Midbrain (tissue), 1 donor: ENCODE measurements at regions not wholly inside any gene's neighbourhood (a gene's known extent, or its start where the extent isn't known, plus 50 kb on each side); places are given as distances from the start of the nearest gene placed in this dataset.

Source experiments
- DNase-seq: peaks from one replicate; lab custom pipeline; 2025; lab: John Stamatoyannopoulos, UW

- no peak for DNase-seq
Measured at GRCh38 chr1:36608272-36608671, 125.6 kb upstream of the CSF3R start.

DNA sequence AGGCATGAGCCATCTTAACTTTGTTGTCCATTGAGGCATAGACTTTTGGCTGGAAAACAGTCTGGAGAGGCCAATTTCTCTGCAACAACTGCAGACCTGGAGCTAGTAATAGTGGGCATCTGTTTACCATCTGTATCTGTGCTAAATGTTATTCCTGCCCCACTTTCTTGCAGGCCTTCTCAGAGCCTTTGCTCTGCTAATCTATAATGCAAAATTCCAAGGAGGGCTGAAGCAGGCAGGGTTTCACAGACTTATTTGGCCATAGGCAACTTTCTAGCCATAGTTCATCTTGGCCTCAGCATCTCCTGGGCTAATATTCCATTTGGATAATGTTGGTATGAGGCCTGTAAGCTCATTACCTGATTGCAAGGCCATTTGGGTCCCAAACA lies 124.5 kb upstream of the CSF3R start:
- DNase-seq: no peak

DNA sequence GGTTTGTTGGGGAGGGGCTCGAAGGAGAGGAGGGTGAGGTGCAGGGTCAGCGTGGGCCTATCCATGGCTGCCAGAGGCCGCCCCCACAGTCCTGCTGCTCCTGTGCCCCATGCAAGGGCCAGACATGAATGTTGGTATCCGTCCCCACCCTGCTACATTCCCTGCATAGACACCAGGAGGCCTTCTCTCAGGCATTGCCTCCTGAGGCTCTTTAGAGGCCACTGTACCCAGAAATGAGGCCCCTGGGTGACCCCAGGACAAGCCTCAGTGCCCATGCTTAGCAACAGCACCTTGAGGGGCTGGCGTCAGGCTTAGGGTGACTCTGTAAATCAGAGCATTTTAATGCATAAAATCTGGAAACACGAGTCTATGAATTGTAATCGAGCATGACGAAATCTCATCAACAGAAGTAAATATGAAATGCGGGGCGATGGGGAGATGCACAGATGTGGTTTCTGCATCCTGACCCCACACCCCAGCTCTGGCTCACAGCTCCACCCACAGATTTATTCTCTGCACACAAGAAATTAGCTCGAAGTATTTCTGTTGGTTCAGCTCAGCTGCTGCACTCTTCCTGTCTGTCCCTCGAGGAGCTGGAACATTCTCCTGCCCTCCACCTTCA lies 124.0 kb upstream of the CSF3R start:
- no peak for DNase-seq

GRCh38 chr1:36605942-36606640 lies 123.4 kb upstream of the CSF3R start:
- no peak for DNase-seq

GRCh38 chr1:36603461-36603860 lies 120.7 kb upstream of the CSF3R start:
- no peak for DNase-seq

DNA sequence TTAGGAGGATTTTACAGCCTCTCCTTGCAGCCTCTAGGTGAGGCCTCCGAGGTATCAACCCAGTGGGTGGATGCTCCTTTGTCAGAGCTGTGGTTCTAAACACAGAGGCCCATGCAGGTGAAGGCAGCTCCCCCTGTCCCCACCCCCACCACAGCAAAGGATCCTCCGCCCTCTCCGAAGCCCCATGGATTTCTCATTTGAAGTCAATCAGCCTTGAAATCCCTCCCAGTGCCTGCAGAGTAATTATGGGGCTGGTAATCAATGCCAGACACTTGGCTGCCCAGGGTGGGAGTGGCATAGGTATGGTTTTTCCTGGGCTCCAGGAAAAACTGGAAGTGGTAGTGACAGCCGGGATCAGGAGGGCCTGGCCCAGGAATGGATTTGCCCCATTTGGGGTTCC lies 119.5 kb upstream of the CSF3R start:
- DNase-seq: no peak

DNA sequence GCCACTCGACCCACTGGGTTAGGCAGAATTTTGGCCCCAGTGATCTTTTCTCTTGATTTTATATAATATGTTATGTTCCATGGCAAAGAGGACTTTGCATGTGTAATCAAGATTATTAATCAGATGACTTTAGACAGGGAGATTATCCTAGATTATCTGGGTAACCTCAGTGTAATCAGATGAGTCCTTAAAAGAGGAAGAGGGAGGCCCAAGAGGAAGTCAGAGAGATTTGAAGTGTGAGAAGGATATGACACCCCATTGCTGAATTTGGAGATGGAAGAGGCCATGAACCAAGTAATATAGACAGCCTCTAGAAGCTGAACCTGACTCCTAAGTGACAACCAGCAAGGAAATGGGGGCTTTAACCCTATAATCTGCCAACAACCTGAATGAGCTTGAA lies 117.1 kb upstream of the CSF3R start:
- DNase-seq: no peak

GRCh38 chr1:36597514-36597913 lies 114.8 kb upstream of the CSF3R start:
- DNase-seq: no peak

GRCh38 chr1:36595921-36596320 lies 113.2 kb upstream of the CSF3R start:
- DNase-seq: no peak

DNA sequence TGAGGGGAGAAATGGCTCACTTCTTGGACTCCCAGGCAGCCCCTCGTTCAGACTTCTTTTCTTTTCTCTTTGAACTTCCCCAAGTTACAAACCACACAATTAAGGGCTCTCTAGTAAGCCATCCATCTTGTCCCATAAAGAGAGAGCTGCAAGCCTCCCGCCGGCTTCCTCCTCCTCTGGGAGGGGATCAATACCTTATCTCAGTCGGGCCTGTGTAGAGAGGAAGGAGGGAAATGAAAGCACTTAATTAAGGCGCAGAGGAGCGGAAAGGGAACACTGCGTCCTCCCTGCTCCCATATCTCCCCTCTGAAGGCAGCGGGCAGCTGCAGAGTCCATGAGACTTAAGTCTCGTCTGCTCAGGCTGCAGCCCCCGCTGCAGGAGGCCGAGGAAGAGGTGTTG lies 112.6 kb upstream of the CSF3R start:
- DNase-seq: no peak

GRCh38 chr1:36594023-36594422 lies 111.3 kb upstream of the CSF3R start:
- no peak for DNase-seq

DNA sequence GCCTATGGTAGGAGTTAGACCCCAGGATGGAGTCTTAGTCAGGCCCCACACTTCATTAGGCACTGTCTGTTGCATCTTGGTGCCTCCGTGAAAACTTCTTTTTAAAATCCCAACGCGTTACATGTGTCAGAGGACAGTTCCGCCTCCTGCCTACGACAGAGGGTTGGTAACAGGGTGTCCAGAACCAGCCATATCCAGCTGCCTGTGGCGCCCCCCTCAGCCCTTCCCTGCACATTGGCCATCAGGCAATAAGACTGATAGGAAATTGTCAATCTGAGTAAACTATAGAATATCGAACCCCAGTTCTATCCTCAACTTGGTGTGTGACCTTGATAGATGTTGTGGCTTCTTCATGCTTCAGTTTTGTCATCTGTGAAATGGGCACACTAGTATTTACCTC lies 108.6 kb upstream of the CSF3R start:
- DNase-seq: no peak

DNA sequence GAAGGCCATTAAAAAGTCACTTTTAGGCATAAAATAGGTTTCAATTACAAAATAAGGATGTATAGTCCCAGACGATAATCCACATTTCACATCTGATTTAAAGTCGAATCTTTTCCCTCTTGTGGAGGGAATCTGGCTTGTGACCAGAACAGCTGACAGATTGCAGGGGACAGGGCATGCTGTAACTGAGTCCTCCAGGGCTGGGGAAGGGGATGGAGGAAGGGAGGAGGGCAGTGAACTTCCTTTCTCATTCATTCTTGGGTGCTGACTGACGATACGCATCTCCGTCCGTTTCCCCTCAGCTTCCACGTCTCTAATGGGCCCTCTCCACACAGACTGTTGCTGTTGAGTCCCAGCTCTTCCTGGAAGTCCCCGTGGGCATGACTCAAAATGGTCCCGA lies 108.1 kb upstream of the CSF3R start:
- DNase-seq: no peak

GRCh38 chr1:36590264-36590663 lies 107.6 kb upstream of the CSF3R start:
- DNase-seq: no peak

GRCh38 chr1:36588972-36589371 lies 106.3 kb upstream of the CSF3R start:
- DNase-seq: no peak

DNA sequence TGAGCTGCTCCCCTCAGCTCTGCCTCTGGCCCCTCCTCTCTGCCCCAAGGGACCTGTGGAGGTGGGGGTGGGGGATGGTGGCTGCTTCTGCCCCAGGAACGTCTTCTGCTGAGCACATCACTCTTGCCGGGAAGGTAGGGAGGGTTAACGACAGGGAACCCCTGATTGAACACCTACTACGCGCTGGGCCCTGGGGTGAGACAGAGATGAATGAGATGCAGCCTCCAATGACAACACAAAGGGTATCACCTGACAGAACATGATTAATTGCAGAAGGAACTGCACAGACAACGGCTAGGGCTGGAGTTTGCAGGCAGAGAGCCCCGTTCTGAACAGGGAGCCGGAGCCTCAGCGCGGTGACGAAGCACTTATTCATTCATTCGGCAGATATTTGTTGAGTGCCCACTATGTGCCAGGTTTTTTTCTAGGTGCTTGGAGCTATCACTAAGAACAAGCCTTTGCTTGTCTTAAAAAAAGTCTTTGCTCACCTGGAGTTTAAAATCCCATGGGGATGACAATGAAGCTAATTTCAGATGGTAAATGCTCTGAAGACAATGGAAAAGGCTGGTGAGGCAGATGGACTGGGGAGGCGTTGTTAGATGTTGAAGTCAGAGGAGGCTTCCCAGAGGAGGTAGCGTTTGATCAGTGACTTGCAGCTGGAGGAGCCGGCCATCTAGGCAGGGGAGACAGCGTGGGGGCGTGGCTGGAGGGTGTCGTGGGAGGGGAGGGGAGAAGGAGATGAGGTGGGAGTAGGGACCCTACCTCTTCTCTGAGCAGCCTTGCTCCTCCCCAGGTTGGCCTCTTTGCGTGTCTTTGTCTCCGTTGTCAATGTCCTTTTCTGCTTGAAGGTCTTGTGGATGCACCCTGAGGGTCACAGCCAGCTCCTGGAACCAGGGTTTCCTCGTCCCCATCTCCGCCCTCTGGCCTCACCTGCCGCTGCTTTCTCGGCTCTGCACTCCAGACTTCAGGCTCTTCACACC lies 103.1 kb upstream of the CSF3R start:
- DNase-seq: no peak

DNA sequence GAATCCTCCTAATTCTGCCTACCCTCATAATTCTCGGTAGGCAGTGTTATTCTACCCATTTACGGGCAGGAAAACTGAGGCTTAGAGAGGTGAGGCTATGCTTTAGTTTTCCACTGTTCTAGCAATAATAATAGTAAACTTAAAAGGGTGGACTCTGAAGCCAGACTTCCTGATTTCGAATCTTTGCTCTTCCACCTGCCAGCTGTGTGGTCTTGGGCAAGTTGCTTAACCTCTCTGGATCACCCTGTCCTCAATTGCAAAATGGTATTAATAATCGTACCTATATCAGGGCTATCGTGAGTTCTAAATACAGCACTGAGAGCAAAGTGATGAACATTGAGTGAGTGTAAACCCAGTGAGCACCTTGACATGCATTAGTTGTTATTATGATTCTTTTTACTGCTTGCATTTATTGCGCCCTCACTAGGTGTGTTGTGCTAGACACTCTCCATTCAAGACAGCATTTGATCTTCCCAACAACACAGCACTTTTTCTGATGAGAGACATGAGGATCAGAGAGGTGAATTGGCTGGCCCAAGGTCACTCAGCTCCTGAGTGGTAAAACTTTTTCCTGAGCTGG lies 102.3 kb upstream of the CSF3R start:
- DNase-seq: no peak

DNA sequence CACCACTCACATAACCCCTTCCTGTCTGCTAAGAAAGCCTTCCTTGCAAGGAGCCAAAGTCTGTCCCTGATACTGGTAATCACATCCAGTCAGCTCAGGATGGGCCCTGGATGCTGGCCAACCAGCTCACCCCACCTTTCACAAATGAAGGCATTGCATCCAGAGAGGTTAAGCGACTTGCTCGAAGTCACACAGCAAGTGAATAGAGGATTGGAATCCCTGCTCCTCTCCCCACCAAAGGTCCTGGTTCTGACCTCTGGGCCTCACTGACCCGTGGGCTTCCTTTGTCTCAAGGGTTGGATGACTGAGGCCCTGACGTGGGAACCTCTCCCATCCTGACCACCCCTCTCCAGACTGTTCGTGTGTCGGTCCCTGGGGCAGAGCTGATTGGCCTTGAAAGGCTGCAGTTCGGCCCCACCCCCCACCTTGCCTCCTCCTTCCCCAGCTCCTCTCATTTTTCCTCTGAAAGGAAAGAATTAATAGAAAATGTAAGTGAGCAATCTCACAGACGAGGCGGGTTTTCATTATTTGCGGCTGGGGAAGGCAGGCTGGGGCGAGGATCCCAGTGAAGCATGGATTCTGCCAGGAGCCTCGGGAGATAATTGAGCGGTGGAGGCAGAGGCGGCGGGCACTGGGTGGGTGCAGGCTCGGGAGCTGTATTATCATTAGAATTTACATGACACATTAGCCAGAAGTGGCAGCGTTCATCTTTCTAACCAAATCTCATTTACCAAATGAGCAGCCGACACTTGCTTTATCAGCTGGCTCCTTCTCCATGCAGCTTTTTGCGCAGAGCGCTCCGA lies 101.5 kb upstream of the CSF3R start:
- DNase-seq: no peak

DNA sequence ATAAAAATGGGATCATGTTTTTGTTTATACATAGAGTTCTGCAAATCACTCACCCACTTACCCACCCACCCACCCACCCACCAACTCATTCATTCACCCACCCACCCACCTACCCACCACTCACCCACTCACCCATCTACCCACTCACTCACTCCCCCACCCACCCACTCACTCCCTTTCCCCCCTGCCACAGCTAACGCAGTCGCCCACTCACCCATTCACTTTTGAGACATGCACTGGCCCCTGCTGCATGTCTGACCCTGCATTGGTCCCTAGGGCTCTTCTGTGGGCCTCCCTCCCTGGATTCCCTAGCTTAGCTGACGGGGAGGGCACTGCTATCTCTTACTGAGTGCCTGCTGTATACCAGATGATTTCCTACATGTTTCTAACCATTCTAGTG lies 100.4 kb upstream of the CSF3R start:
- no peak for DNase-seq

DNA sequence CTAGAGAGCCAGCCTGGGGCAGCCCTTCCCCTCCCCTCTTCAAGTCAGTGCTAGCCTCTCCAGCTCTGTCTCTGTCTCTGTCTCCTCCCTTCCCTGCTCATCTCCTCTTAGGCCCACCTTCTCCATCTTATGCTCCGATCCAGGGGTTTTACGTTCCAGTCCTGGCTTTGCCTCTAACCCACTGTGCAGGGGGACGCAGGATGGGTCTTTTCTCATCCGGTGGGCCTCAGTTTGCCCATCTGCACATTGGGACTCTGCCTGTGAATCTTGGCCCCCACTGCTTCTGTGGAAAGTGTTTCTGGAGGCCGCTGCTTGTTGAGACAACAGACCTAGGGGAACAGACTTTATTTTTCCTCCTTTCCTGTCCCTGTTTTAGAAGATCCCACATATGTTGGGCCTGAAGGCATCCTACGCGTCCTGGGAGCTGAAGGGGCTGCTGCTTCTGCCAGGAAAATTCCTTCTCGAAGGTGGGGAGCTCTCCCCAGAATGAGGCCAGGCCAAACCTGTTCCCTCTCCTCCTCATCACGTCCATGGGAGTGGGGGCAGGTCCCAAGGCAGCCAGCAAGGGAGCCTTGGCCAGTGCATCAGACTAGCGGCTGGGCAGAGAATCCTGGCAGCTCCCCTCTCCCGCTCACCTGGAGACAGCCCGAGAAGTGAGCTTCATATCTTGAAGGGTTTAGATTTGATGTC lies 99.5 kb upstream of the CSF3R start:
- no peak for DNase-seq

GRCh38 chr1:36580524-36580923 lies 97.8 kb upstream of the CSF3R start:
- DNase-seq: no peak
